ENCODE measurements at regions not wholly inside any gene's neighbourhood (a gene's known extent, or its start where the extent isn't known, plus 50 kb on each side); places are given as distances from the start of the nearest gene placed in this dataset.
A peak's percentile ranks its signal among the peaks of the same experiment; 100 is the strongest.

- no peak overlapping the region for H3K4me3 Mint-ChIP-seq
- Histone ChIP-seq H3K4me2 (peak overlapping the region; percentile 43; the same call in 1 of the 2 replicates), H3F3A (replicated peaks; ENCODE audit: low read depth) (no peaks in the 10 kb centered on the region), H4K20me1 (replicated peaks; ENCODE audit: insufficient read depth) (no peaks in the 10 kb centered on the region), H2AFZ (peak overlapping the region; percentile 72), H3K79me2 (replicated peaks; ENCODE audit: insufficient read depth) (no peaks in the 10 kb centered on the region), H3K27ac (ENCODE audit: low read depth) (no peak overlapping the region), H3K4me1 (ENCODE audit: insufficient read depth) (peaks cover 8% of the 10 kb centered on the region; the same call in 1 of the 2 replicates), H3K9me2 (ENCODE audit: insufficient read depth) (no peaks in the 10 kb centered on the region), H3K4me3 (no peak overlapping the region), H3K27me3 (ENCODE audit: insufficient read depth) (no peaks in the 10 kb centered on the region), H3K36me3 (ENCODE audit: insufficient read depth) (no peaks in the 10 kb centered on the region)
- DNase-seq (ENCODE audit: low spot score) (no peak), ATAC-seq (no peak)
- H3K4me1 Mint-ChIP-seq, result peaks cover 13% of the 10 kb centered on the region
- TF ChIP-seq REST (IDR thresholded peaks at IDR 0.05; ENCODE audit: unreplicated experiment) (no peak), EZH2phosphoT487 (IDR thresholded peaks at IDR 0.05; ENCODE audit: unreplicated experiment) (no peak), ZNF331 (CRISPR knock-in tag; IDR thresholded peaks at IDR 0.05; ENCODE audit: low read depth) (no peak), EZH2 (IDR thresholded peaks at IDR 0.05; ENCODE audit: low read depth, unreplicated experiment) (no peak), ZNF462 (CRISPR knock-in tag; IDR thresholded peaks at IDR 0.05) (no peak), ZNF114 (CRISPR knock-in tag; IDR thresholded peaks at IDR 0.05) (no peak), NANOG (IDR thresholded peaks at IDR 0.05; ENCODE audit: borderline replicate concordance) (no peak), POLR2AphosphoS5 (IDR thresholded peaks at IDR 0.05; ENCODE audit: low read depth) (no peak), CREB1 (CRISPR knock-in tag; IDR thresholded peaks at IDR 0.05; ENCODE audit: low read depth) (no peak), JUNB (IDR thresholded peaks at IDR 0.05; ENCODE audit: unreplicated experiment) (no peak), ETS1 (IDR thresholded peaks at IDR 0.05) (no peak), CTCF (conservative IDR thresholded peaks at IDR 0.05; ENCODE audit: low read depth in 2 of 2) (no peak), STAT1 (IDR thresholded peaks at IDR 0.05; ENCODE audit: unreplicated experiment) (no peak)
- H3K27me3 Mint-ChIP-seq (ENCODE audit: insufficient read depth, low read depth, poor library complexity), result no peaks in the 10 kb centered on the region
- H3K36me3 Mint-ChIP-seq (ENCODE audit: low read depth), result peaks cover 7% of the 10 kb centered on the region; the same call in 1 of the 3 replicates
- peaks cover 7% of the 10 kb centered on the region; the same call in 2 of the 3 replicates for H3K9me3 Mint-ChIP-seq
- 0 out of 2 replicates have a peak overlapping the region, but pooled peaks have one; percentile 76 for H3K27ac Mint-ChIP-seq
These were observed 437.1 kb upstream of the CTSO start for GRCh38 chr4:156390599-156391324.

All from GM23338 (cell line).